CD14-positive monocyte (primary cell): ENCODE measurements at regions not wholly inside any gene's neighbourhood (a gene's known extent, or its start where the extent isn't known, plus 50 kb on each side); places are given as distances from the start of the nearest gene placed in this dataset.

Experiments
- DNase-seq, 3 donors: peaks; one replicate each; pipeline ENCODE4 v3.0.0-alpha.2; 2011 to 2022
- H2AFZ ChIP-seq: 2 replicates; pipeline ENCODE4 v1.6.0; 2012; ENCODE audit warnings: mild to moderate bottlenecking, low read depth, low read length, inconsistent platforms; ENCODE audit not compliant: insufficient read depth, poor library complexity, severe bottlenecking
- H3K27ac ChIP-seq, 2 donors: 1 replicate in 1 of 2; 2 replicates in 1 of 2; pipeline ENCODE4 v1.5.1; 2012 to 2013; ENCODE audit warnings: low read length in 2 of 2, control low read depth in 1 of 2, inconsistent platforms in 1 of 2, low read depth in 1 of 2, mild to moderate bottlenecking in 1 of 2
- H3K27me3 ChIP-seq, 2 donors: one replicate each; pipeline versions ENCODE4 v1.6.0 to v1.6.1; 2011 to 2013; ENCODE audit warnings: low read length in 2 of 2; ENCODE audit not compliant: control insufficient read depth in 2 of 2, insufficient read depth in 2 of 2
- H3K36me3 ChIP-seq, 2 donors: replicated peaks in 1 of 2; 1 replicate in 1 of 2; 2 replicates in 1 of 2; pipeline versions ENCODE4 v1.5.1 to v1.6.1; 2012 to 2013; ENCODE audit warnings: low read length in 2 of 2, control low read depth in 1 of 2, inconsistent platforms in 1 of 2, mild to moderate bottlenecking in 1 of 2; ENCODE audit not compliant: insufficient read depth in 2 of 2, control insufficient read depth in 1 of 2
- H3K4me1 ChIP-seq, 2 donors: 1 replicate in 1 of 2; 2 replicates in 1 of 2; pipeline versions ENCODE4 v1.5.1 to v1.6.1; 2012 to 2013; ENCODE audit warnings: low read length in 2 of 2, control low read depth in 1 of 2, inconsistent platforms in 1 of 2, mild to moderate bottlenecking in 1 of 2, moderate library complexity in 1 of 2; ENCODE audit not compliant: insufficient read depth in 2 of 2, control insufficient read depth in 1 of 2
- H3K4me2 ChIP-seq: replicated peaks from 2 replicates; pipeline ENCODE3; 2012; ENCODE audit warnings: low read length, moderate library complexity, mild to moderate bottlenecking; ENCODE audit not compliant: poor library complexity, severe bottlenecking; ENCODE audit errors: extremely low read depth
- H3K4me3 ChIP-seq, 3 experiments: fragments of 200-600 bp in 1 of 3; sonication (generic) in 1 of 3; replicated peaks in 1 of 3; 1 replicate in 2 of 3; 2 replicates in 1 of 3; pipeline ENCODE4 v1.5.1; 2011 to 2013; ENCODE audit warnings: low read length in 3 of 3, mild to moderate bottlenecking in 3 of 3, control low read depth in 2 of 3, low read depth in 2 of 3, inconsistent platforms in 1 of 3, moderate library complexity in 1 of 3
- H3K79me2 ChIP-seq: 2 replicates; pipeline ENCODE4 v1.6.0; 2012; ENCODE audit warnings: mild to moderate bottlenecking, control low read depth, inconsistent platforms, low read length, moderate library complexity; ENCODE audit not compliant: insufficient read depth
- H3K9ac ChIP-seq: 2 replicates; pipeline ENCODE4 v1.6.0; 2017; ENCODE audit warnings: low read length, mild to moderate bottlenecking; ENCODE audit not compliant: insufficient read depth, poor library complexity, severe bottlenecking
- H3K9me3 ChIP-seq, 2 donors: replicated peaks in 1 of 2; 1 replicate in 1 of 2; 2 replicates in 1 of 2; pipeline versions ENCODE4 v1.5.1 to v1.6.1; 2012 to 2013; ENCODE audit warnings: low read length in 2 of 2, control low read depth in 1 of 2; ENCODE audit not compliant: control insufficient read depth in 1 of 2, insufficient read depth in 1 of 2
- H4K20me1 ChIP-seq: 2 replicates; pipeline ENCODE4 v1.6.0; 2012; ENCODE audit warnings: mild to moderate bottlenecking, low read length, control low read depth, moderate library complexity; ENCODE audit not compliant: insufficient read depth
- H3K27ac Mint-ChIP-seq, 7 donors: one replicate each; pipeline ENCODE4 v1.8.0; 2020; ENCODE audit warnings: mild to moderate bottlenecking in 7 of 7, mixed read lengths in 7 of 7, moderate library complexity in 6 of 7, inconsistent platforms in 2 of 7
- H3K27me3 Mint-ChIP-seq, 3 donors: one replicate each; pipeline ENCODE4 v1.8.0; 2021 to 2022; ENCODE audit warnings: low read depth in 3 of 3, mild to moderate bottlenecking in 3 of 3, mixed read lengths in 3 of 3, moderate library complexity in 3 of 3, inconsistent platforms in 1 of 3
- H3K36me3 Mint-ChIP-seq, 2 donors: one replicate each; pipeline ENCODE4 v1.8.0; 2020; ENCODE audit warnings: mixed read lengths in 2 of 2, inconsistent platforms in 1 of 2, mild to moderate bottlenecking in 1 of 2
- H3K4me1 Mint-ChIP-seq: one replicate; pipeline ENCODE4 v1.8.0; 2020; ENCODE audit warnings: mild to moderate bottlenecking, mixed read lengths
- H3K4me3 Mint-ChIP-seq, 2 donors: one replicate each; pipeline ENCODE4 v1.8.0; 2020; ENCODE audit warnings: mild to moderate bottlenecking in 2 of 2, mixed read lengths in 2 of 2, moderate library complexity in 1 of 2
- H3K9me3 Mint-ChIP-seq, 7 donors: one replicate each; pipeline ENCODE4 v1.8.0; 2020 to 2022; ENCODE audit warnings: mixed read lengths in 7 of 7, mild to moderate bottlenecking in 6 of 7, moderate library complexity in 6 of 7, inconsistent platforms in 2 of 7
- WGBS: methylation state at CpG from one replicate; pipeline ENCODE4 v1.1.5; 2013; ENCODE audit warnings: missing lambda C conversion rate; ENCODE audit not compliant: insufficient coverage; 5-methylcytosine and 5-hydroxymethylcytosine counted together
- intact Hi-C, 2 donors: fragments of 100-400 bp; cut with micrococcal nuclease; formaldehyde crosslinking; loops; one replicate each; pipeline versions ENCODE4 v1.15.0 to v1.15.1; 2023
- TF ChIP-seq, protein P1 (sequence below): fragments of 200-600 bp; IDR thresholded peaks from one replicate; pipeline ENCODE4 v1.8.0; 2022; ENCODE audit warnings: antibody characterized with exemption, mild to moderate bottlenecking

DNA sequence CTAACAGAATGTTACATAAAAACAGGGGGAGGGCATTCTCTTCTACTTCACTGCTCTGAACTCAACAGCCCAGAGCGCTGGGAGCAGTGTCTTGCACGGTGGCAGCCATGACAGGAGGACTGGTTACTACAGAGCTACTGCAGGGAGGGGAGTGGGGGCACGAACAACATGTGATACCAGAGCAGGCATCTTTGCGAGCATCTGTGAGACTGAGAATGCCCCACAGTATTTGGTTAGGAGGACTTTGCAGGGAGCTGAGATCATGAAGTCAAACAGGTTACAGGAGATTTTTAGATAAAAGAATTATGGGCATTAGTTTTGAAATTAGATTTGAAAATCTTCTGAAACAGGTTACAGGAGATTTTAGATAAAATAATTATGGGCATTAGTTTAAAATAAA, 58.8 kb upstream of the GOLGA8B start:
- H3K27me3 ChIP-seq: no peaks in the 10 kb centered on the region
- no peaks in the 10 kb centered on the region for H3K4me1 ChIP-seq
- no peak overlapping the region for H3K27ac ChIP-seq
- H3K27me3 Mint-ChIP-seq: peaks cover 0 to 3% (median 0%) of the 10 kb centered on the region in 3 donors
- H4K20me1 ChIP-seq: no peaks in the 10 kb centered on the region
- intact Hi-C loops: no loop called here
- no peak overlapping the region for H3K9ac ChIP-seq
- H2AFZ ChIP-seq: no peak overlapping the region
- WGBS: 100% methylated on average over 3 of the region's 4 CpGs
- no peak overlapping the region for H3K4me2 ChIP-seq
- no peak overlapping the region for H3K4me3 Mint-ChIP-seq
- no peaks in the 10 kb centered on the region for H3K4me1 Mint-ChIP-seq
- H3K36me3 Mint-ChIP-seq: no peaks in the 10 kb centered on the region
- no peak for DNase-seq
- no peaks in the 10 kb centered on the region for H3K9me3 ChIP-seq
- H3K36me3 ChIP-seq: no peaks in the 10 kb centered on the region
- peaks cover 0 to 7% (median 2%) of the 10 kb centered on the region in 7 donors for H3K9me3 Mint-ChIP-seq
- TF ChIP-seq, protein P1, sequence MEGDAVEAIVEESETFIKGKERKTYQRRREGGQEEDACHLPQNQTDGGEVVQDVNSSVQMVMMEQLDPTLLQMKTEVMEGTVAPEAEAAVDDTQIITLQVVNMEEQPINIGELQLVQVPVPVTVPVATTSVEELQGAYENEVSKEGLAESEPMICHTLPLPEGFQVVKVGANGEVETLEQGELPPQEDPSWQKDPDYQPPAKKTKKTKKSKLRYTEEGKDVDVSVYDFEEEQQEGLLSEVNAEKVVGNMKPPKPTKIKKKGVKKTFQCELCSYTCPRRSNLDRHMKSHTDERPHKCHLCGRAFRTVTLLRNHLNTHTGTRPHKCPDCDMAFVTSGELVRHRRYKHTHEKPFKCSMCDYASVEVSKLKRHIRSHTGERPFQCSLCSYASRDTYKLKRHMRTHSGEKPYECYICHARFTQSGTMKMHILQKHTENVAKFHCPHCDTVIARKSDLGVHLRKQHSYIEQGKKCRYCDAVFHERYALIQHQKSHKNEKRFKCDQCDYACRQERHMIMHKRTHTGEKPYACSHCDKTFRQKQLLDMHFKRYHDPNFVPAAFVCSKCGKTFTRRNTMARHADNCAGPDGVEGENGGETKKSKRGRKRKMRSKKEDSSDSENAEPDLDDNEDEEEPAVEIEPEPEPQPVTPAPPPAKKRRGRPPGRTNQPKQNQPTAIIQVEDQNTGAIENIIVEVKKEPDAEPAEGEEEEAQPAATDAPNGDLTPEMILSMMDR: no peak
- H3K27ac Mint-ChIP-seq: no peak overlapping the region
- H3K79me2 ChIP-seq: no peaks in the 10 kb centered on the region
- H3K4me3 ChIP-seq: no peak overlapping the region

DNA sequence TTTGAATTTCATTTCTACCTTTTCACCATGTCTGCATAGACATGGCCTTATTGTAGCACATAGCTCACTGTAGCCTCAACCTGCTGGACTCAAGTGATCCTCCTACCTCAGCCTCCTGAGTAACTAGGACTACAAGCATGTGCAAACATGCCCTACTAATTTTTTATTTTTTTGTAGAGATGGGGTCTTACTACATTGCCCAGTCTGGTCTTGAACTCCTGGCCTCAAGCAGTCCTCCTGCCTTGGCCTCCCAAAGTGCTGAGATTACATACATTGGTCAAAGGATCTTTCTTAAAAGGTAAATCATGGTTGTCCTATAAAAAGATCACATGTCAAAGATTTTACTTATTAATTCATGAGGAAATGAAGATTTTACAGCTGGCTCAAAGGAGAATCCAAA, 57.2 kb upstream of the GOLGA8B start:
- TF ChIP-seq, protein P1: no peak
- Mint-ChIP-seq H3K4me1 (no peaks in the 10 kb centered on the region), H3K27ac (no peak overlapping the region), H3K27me3 (peaks cover 0 to 3% (median 0%) of the 10 kb centered on the region in 3 donors), H3K9me3 (peaks cover 0 to 7% (median 2%) of the 10 kb centered on the region in 7 donors), H3K36me3 (no peaks in the 10 kb centered on the region), H3K4me3 (no peak overlapping the region)
- Histone ChIP-seq H2AFZ (no peak overlapping the region), H3K36me3 (no peaks in the 10 kb centered on the region), H3K9ac (no peak overlapping the region), H3K4me2 (no peak overlapping the region), H3K4me3 (no peak overlapping the region), H3K27ac (no peak overlapping the region), H3K9me3 (no peaks in the 10 kb centered on the region), H3K4me1 (no peaks in the 10 kb centered on the region), H3K79me2 (no peaks in the 10 kb centered on the region), H4K20me1 (no peaks in the 10 kb centered on the region), H3K27me3 (no peaks in the 10 kb centered on the region)
- intact Hi-C loops: no loop called here
- no peak for DNase-seq
